CD4-positive, CD25-positive, alpha-beta regulatory T cell (primary cell): ENCODE measurements at regions not wholly inside any gene's neighbourhood (a gene's known extent, or its start where the extent isn't known, plus 50 kb on each side); places are given as distances from the start of the nearest gene placed in this dataset.

Source experiments
- ATAC-seq, 2 donors: fragments of 150-1000 bp; cut with Tn5 transposase; one replicate each; pipeline ENCODE4 v1.10.0; 2021; ENCODE audit warnings: low read depth in 2 of 2, moderate number of reproducible peaks in 2 of 2, moderate library complexity in 1 of 2
- DNase-seq, 3 donors: peaks; one replicate each; pipeline versions ENCODE4 v3.0.0 to v3.0.0-alpha.2; 2012 to 2022; ENCODE audit warnings: mixed read lengths in 1 of 3
- H3K27ac ChIP-seq: one replicate; pipeline ENCODE4 v1.7.0; 2013; ENCODE audit warnings: mild to moderate bottlenecking, low read length; ENCODE audit not compliant: insufficient read depth, poor library complexity, severe bottlenecking
- H3K27me3 ChIP-seq: one replicate; pipeline ENCODE4 v1.7.0; 2013; ENCODE audit warnings: low read length; ENCODE audit not compliant: control insufficient read depth, insufficient read depth
- H3K36me3 ChIP-seq: one replicate; pipeline ENCODE4 v1.7.0; 2013; ENCODE audit warnings: mild to moderate bottlenecking, low read length, moderate library complexity; ENCODE audit not compliant: control insufficient read depth, insufficient read depth
- H3K4me1 ChIP-seq: 2 replicates; pipeline ENCODE4 v1.7.0; 2013; ENCODE audit warnings: mild to moderate bottlenecking, low read length; ENCODE audit not compliant: insufficient read depth, control insufficient read depth, poor library complexity, severe bottlenecking
- H3K4me3 ChIP-seq: one replicate; pipeline ENCODE4 v1.7.0; 2013; ENCODE audit warnings: low read depth, mild to moderate bottlenecking, low read length, moderate library complexity
- H3K9me3 ChIP-seq, 2 experiments: 1 replicate in 1 of 2; 2 replicates in 1 of 2; pipeline ENCODE4 v1.7.0; 2013; ENCODE audit warnings: low read length in 2 of 2, mild to moderate bottlenecking in 1 of 2, moderate library complexity in 1 of 2; ENCODE audit not compliant: control insufficient read depth in 2 of 2
- H3K27ac Mint-ChIP-seq, 3 donors: one replicate each; pipeline ENCODE4 v1.8.0; 2020 to 2022; ENCODE audit warnings: mild to moderate bottlenecking in 3 of 3, mixed read lengths in 3 of 3, moderate library complexity in 2 of 3
- H3K27me3 Mint-ChIP-seq: one replicate; pipeline ENCODE4 v1.8.0; 2022; ENCODE audit warnings: mild to moderate bottlenecking, mixed read lengths
- H3K36me3 Mint-ChIP-seq: one replicate; pipeline ENCODE4 v1.8.0; 2020; ENCODE audit warnings: mixed read lengths
- H3K4me1 Mint-ChIP-seq, 4 donors: one replicate each; pipeline ENCODE4 v1.8.0; 2020 to 2022; ENCODE audit warnings: mixed read lengths in 4 of 4, mild to moderate bottlenecking in 1 of 4
- H3K4me3 Mint-ChIP-seq, 4 donors: one replicate each; pipeline ENCODE4 v1.8.0; 2020 to 2022; ENCODE audit warnings: mild to moderate bottlenecking in 4 of 4, mixed read lengths in 4 of 4, moderate library complexity in 3 of 4
- H3K9me3 Mint-ChIP-seq, 7 donors: one replicate each; pipeline ENCODE4 v1.8.0; 2020 to 2022; ENCODE audit warnings: mixed read lengths in 7 of 7, mild to moderate bottlenecking in 3 of 7, moderate library complexity in 2 of 7

DNA sequence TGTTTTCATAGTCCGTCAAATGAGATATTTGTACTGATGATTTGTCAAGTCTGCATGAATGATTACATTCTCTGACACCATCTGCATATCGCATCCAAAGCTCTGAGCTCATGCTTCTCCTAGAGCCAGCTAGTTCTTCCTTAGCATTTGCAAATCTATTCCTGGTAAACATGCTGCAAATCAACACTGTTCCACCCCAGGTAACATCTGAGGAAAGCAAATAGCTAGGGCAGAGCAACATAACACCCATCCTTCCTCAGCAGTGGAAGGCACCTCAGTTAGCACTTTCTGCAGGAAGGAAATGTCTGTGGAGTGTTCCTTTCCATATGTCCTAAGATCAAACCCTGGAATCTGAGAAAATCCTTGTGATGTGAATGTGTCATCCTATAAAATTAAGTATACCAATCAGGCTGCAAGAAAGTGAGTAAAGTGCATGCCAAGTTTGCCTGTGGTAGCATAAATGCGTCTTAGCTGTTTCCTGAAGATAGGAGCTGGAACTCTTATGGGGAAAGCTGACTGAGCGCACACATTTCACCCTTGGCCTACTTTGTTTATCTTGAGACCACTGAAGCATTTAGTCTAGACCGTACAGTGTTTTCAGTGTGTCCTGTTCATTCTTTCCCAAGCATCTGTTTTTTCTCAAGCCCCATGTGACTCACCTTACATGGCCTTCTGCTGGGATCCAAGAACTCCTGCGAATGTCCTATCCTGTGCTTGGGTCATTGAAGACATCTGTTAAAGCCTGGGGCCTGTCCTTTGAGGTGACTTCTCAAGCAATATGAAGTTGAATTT lies 50.9 kb upstream of the STARD4 start:
- Mint-ChIP-seq H3K27ac (no peak overlapping the region), H3K9me3 (peaks cover 0 to 12% (median 1%) of the 10 kb centered on the region in 7 donors), H3K4me1 (no peaks in the 10 kb centered on the region), H3K36me3 (no peaks in the 10 kb centered on the region), H3K27me3 (peaks cover 17% of the 10 kb centered on the region), H3K4me3 (no peak overlapping the region)
- Histone ChIP-seq H3K27ac (no peak overlapping the region), H3K4me1 (no peaks in the 10 kb centered on the region), H3K27me3 (peaks cover 6% of the 10 kb centered on the region), H3K36me3 (no peaks in the 10 kb centered on the region), H3K4me3 (no peak overlapping the region), H3K9me3 (peaks cover 0 to 2% of the 10 kb centered on the region in 2 experiments)
- DNase-seq (no peak), ATAC-seq (no peak)

DNA sequence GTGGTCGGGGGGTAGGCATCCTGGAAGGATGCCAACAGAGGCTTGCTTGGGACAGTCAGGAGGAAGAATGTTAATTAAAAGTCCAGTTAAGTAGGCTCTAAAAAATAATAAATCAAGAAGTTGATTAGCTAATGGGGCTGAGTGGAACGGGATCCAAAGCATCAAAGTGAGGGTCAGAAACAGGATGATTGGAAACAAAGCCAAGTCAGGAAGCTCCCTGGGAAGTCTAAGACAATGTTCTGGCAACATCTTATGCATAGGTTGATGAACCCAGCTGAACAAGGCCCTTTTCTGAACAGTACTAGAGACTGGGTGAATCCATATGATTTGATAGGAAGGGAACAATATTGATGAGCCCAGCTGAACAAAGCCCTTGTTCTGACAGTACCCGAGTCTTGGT lies 50.2 kb upstream of the STARD4 start:
- H3K36me3 ChIP-seq: no peaks in the 10 kb centered on the region
- H3K36me3 Mint-ChIP-seq: no peaks in the 10 kb centered on the region
- no peak overlapping the region for H3K4me3 ChIP-seq
- no peak for DNase-seq
- H3K27ac ChIP-seq: no peak overlapping the region
- no peaks in the 10 kb centered on the region for H3K4me1 Mint-ChIP-seq
- H3K9me3 Mint-ChIP-seq: peaks cover 0 to 12% (median 3%) of the 10 kb centered on the region in 7 donors
- peaks cover 0 to 2% of the 10 kb centered on the region in 2 experiments for H3K9me3 ChIP-seq
- peaks cover 23% of the 10 kb centered on the region for H3K27me3 Mint-ChIP-seq
- no peak for ATAC-seq
- no peaks in the 10 kb centered on the region for H3K4me1 ChIP-seq
- H3K27me3 ChIP-seq: peaks cover 6% of the 10 kb centered on the region
- no peak overlapping the region for H3K27ac Mint-ChIP-seq
- no peak overlapping the region for H3K4me3 Mint-ChIP-seq
